ENCODE measurements at regions not wholly inside any gene's neighbourhood (a gene's known extent, or its start where the extent isn't known, plus 50 kb on each side); places are given as distances from the start of the nearest gene placed in this dataset.

GRCh38 chr1:47638713-47639112 is 200.9 kb downstream of the FOXD2 start:
- no peak for TF ChIP-seq CTCF (IDR thresholded peaks at IDR 0.05; ENCODE audit: insufficient read depth, low read length)
- no peak for TF ChIP-seq POLR2AphosphoS5 (IDR thresholded peaks at IDR 0.05; ENCODE audit: low read depth)
- TF ChIP-seq GABPA (IDR thresholded peaks at IDR 0.05; ENCODE audit: low read depth) = no peak
